K562 (cell line): ENCODE measurements at regions not wholly inside any gene's neighbourhood (a gene's known extent, or its start where the extent isn't known, plus 50 kb on each side); places are given as distances from the start of the nearest gene placed in this dataset.

Experiments used
- ATAC-seq: fragments of 200-7000 bp; cut with Tn5 transposase; 3 replicates; pipeline ENCODE4 v1.9.1; 2020; ENCODE audit warnings: moderate library complexity
- BruUV-seq: library from RNA; stranded (reverse); fragments of 400-500 nt; replicated peaks from 2 replicates; lab custom pipeline; 2021; lab: Mats Ljungman, UMichigan
- CTCF ChIA-PET: fragments of 300-600 bp; formaldehyde crosslinking; extraction: SDS; loops from one replicate; lab custom pipeline; 2021; ENCODE audit warnings: low intra/inter-chr PET ratio; lab: Yijun Ruan, JAX
- POLR2A ChIA-PET: fragments of 300-600, 350-650 bp; sonication (Branson Sonifier 250); formaldehyde crosslinking; extraction: SDS; loops from one replicate; lab custom pipeline; 2021; ENCODE audit warnings: antibody characterized with exemption, inconsistent platforms; lab: Yijun Ruan, JAX
- DNase-seq, 4 experiments: peaks; one replicate each; pipeline versions ENCODE4 v3.0.0 to v3.0.0-alpha.2; 2011 to 2018; ENCODE audit warnings: low spot score in 3 of 4, mixed read lengths in 3 of 4; ENCODE audit errors: extremely low read depth in 1 of 4
- FAIRE-seq: peaks from 2 replicates; lab custom pipeline; 2011; peaks lifted over from hg19 to GRCh38; lab: Jason Lieb, UNC
- H2AFZ ChIP-seq: 2 replicates; pipeline ENCODE4 v1.6.0; 2011; ENCODE audit warnings: low read depth, low read length, control low read depth, inconsistent platforms
- H3K27ac ChIP-seq: fragments of 200-600 bp; 3 replicates; pipeline ENCODE4 v1.8.0; 2011; ENCODE audit warnings: low read depth, mild to moderate bottlenecking, control low read depth, inconsistent platforms, low read length, moderate library complexity, mixed read lengths; ENCODE audit errors: extremely low read depth
- H3K27me3 ChIP-seq, 2 experiments: fragments of 300-600 bp in 1 of 2; 2 replicates in 1 of 2; 3 replicates in 1 of 2; pipeline versions ENCODE4 v1.6.0 to v1.8.0; 2011; ENCODE audit warnings: inconsistent platforms in 2 of 2, low read length in 2 of 2, mild to moderate bottlenecking in 1 of 2, mixed read lengths in 1 of 2, moderate library complexity in 1 of 2; ENCODE audit not compliant: control insufficient read depth in 2 of 2, insufficient read depth in 2 of 2
- H3K36me3 ChIP-seq: fragments of 300-600 bp; 3 replicates; pipeline ENCODE4 v1.8.0; 2011; ENCODE audit warnings: mild to moderate bottlenecking, low read length, inconsistent platforms; ENCODE audit not compliant: control insufficient read depth, insufficient read depth
- H3K4me1 ChIP-seq, 2 experiments: fragments of 200-600 bp in 1 of 2; replicated peaks in 1 of 2; 2 replicates in 1 of 2; 3 replicates in 1 of 2; pipeline versions ENCODE4 v1.5.1 to v1.8.0; 2011; ENCODE audit warnings: inconsistent platforms in 2 of 2, low read length in 2 of 2, mild to moderate bottlenecking in 1 of 2, mixed read lengths in 1 of 2, moderate library complexity in 1 of 2; ENCODE audit not compliant: control insufficient read depth in 2 of 2, insufficient read depth in 2 of 2
- H3K4me2 ChIP-seq: 2 replicates; pipeline ENCODE4 v1.6.1; 2011; ENCODE audit warnings: low read length, control low read depth, inconsistent platforms, mixed read lengths; ENCODE audit not compliant: insufficient read depth
- H3K4me3 ChIP-seq: fragments of 200-600 bp; sonication (generic), shearing (Covaris generic); 2 replicates; pipeline ENCODE4 v1.5.1; 2016; ENCODE audit warnings: control low read depth, inconsistent platforms
- H3K79me2 ChIP-seq: fragments of 200-600 bp; 3 replicates; pipeline ENCODE4 v1.8.0; 2011; ENCODE audit warnings: low read length, inconsistent platforms; ENCODE audit not compliant: control insufficient read depth, insufficient read depth
- H3K9ac ChIP-seq, 2 experiments: 2 replicates each; pipeline versions ENCODE4 v1.6.0 to v1.6.1; 2011; ENCODE audit warnings: low read depth in 2 of 2, low read length in 2 of 2, control low read depth in 1 of 2, inconsistent platforms in 1 of 2, mild to moderate bottlenecking in 1 of 2, mixed read lengths in 1 of 2; ENCODE audit not compliant: insufficient read depth in 1 of 2
- H3K9me1 ChIP-seq: one replicate; pipeline ENCODE4 v1.6.0; 2011; ENCODE audit warnings: inconsistent platforms, mild to moderate bottlenecking, low read length, moderate library complexity; ENCODE audit not compliant: control insufficient read depth, insufficient read depth
- H3K9me3 ChIP-seq: replicated peaks from 2 replicates; pipeline ENCODE4 v1.5.1; 2011; ENCODE audit warnings: low read depth, low read length, inconsistent platforms; ENCODE audit not compliant: control insufficient read depth, insufficient read depth
- H4K20me1 ChIP-seq: replicated peaks from 2 replicates; pipeline ENCODE4 v1.6.1; 2011; ENCODE audit warnings: low read length, inconsistent platforms, mixed read lengths; ENCODE audit not compliant: control insufficient read depth, insufficient read depth
- ADNP ChIP-seq: fragments of 200-800 bp; sonication (Bioruptor generic); IDR thresholded peaks from 2 replicates; pipeline ENCODE4 v1.6.1; 2016; ENCODE audit warnings: missing genetic modification characterization, missing compliant biosample characterization
- DPF2 ChIP-seq: fragments of 450-650 bp; IDR thresholded peaks from 2 replicates; pipeline ENCODE4 v1.6.1; 2016
- KDM5B ChIP-seq: fragments of 200-600 bp; sonication (generic); IDR thresholded peaks from 2 replicates; pipeline ENCODE4 v1.6.1; 2012; ENCODE audit warnings: low read depth, mild to moderate bottlenecking, moderate library complexity, low read length, control low read depth, inconsistent platforms; ENCODE audit not compliant: insufficient replicate concordance
- MYC ChIP-seq, 2 experiments: fragments of 250-450 bp in 1 of 2; sonication (Bioruptor Pico) in 1 of 2; IDR thresholded peaks; 2 replicates each; pipeline versions ENCODE4 v1.5.1 to v1.6.1; 2012 to 2021; ENCODE audit warnings: low read depth in 2 of 2, borderline replicate concordance in 1 of 2, improper control_type of control experiment in 1 of 2, low read length in 1 of 2, mild to moderate bottlenecking in 1 of 2, moderate library complexity in 1 of 2
- NCOA6 ChIP-seq: fragments of 450-650 bp; IDR thresholded peaks from 2 replicates; pipeline ENCODE4 v1.6.1; 2017; ENCODE audit warnings: mild to moderate bottlenecking
- NR1H2 ChIP-seq: sonication (generic); formaldehyde crosslinking; IDR thresholded peaks from 2 replicates; pipeline ENCODE4 v1.4.0; 2020; ENCODE audit warnings: mild to moderate bottlenecking, missing genetic modification reagents
- NRF1 ChIP-seq, 2 experiments: fragments of 450-650 bp; IDR thresholded peaks in 1 of 2; conservative IDR thresholded peaks in 1 of 2; 2 replicates each; pipeline ENCODE4 v1.6.1; 2014; ENCODE audit warnings: mild to moderate bottlenecking in 2 of 2
- POLR3G ChIP-seq: IDR thresholded peaks from 2 replicates; pipeline ENCODE4 v1.6.1; 2011; ENCODE audit not compliant: insufficient read length, insufficient replicate concordance; ENCODE audit errors: extremely low read depth
- SRF ChIP-seq, 2 experiments: fragments of 250-450, 450-650 bp in 1 of 2; sonication (Bioruptor Pico) in 1 of 2; sonication (generic) in 1 of 2; formaldehyde crosslinking; IDR thresholded peaks; 2 replicates each; pipeline versions ENCODE4 v1.5.0 to v1.5.1; 2020 to 2022; ENCODE audit warnings: mild to moderate bottlenecking in 1 of 2, missing genetic modification reagents in 1 of 2
- VEZF1 ChIP-seq: fragments of 200-800 bp; sonication (Bioruptor generic); IDR thresholded peaks from 2 replicates; pipeline ENCODE4 v1.6.1; 2017; ENCODE audit warnings: missing genetic modification characterization, missing compliant biosample characterization
- ZC3H11A ChIP-seq: IDR thresholded peaks from 2 replicates; pipeline ENCODE4 v1.6.1; 2012; ENCODE audit warnings: low read depth, low read length, improper control_type of control experiment
- ZC3H4 ChIP-seq: sonication (generic); formaldehyde crosslinking; IDR thresholded peaks from 2 replicates; pipeline ENCODE4 v1.9.0; 2021; ENCODE audit warnings: missing genetic modification reagents, borderline replicate concordance
- ZNF253 ChIP-seq: fragments of 250-450 bp; sonication (Bioruptor Pico); conservative IDR thresholded peaks from 2 replicates; pipeline ENCODE4 v1.6.1; 2021; ENCODE audit warnings: mild to moderate bottlenecking
- ZNF609 ChIP-seq: sonication (generic); formaldehyde crosslinking; IDR thresholded peaks from 2 replicates; pipeline ENCODE4 v1.8.1; 2023; ENCODE audit warnings: missing genetic modification reagents, mild to moderate bottlenecking, borderline replicate concordance
- WGBS: fragments of 100-300 bp; shearing (Covaris generic); methylation state at CpG from one replicate; pipeline ENCODE4 v1.1.6; 2016; ENCODE audit warnings: low coverage, mixed read lengths; ENCODE audit not compliant: insufficient coverage; ENCODE audit errors: missing lambda C conversion rate; 5-methylcytosine and 5-hydroxymethylcytosine counted together
- in situ Hi-C: fragments of 300-500 bp; cut with MboI; formaldehyde crosslinking; loops from 4 replicates; pipeline ENCODE4 v1.15.0; 2018; ENCODE audit warnings: inconsistent platforms, mixed read lengths
- intact Hi-C: fragments of 100-400 bp; cut with micrococcal nuclease; formaldehyde crosslinking; loops from 2 replicates; pipeline ENCODE4 v1.14.2; 2022

GRCh38 chr6:9403736-9404135 is 968.4 kb upstream of the SLC35B3 start:
- H3K4me2 ChIP-seq: no peak overlapping the region
- no peaks in the 10 kb centered on the region for H3K36me3 ChIP-seq
- BruUV-seq: no TSS peak
- no peak overlapping the region for H3K9ac ChIP-seq
- no peaks in the 10 kb centered on the region for H3K4me1 ChIP-seq
- H4K20me1 ChIP-seq: no peaks in the 10 kb centered on the region
- H3K9me1 ChIP-seq: no peaks in the 10 kb centered on the region
- in situ Hi-C loops (no loop called here), intact Hi-C loops (no loop called here)
- no peak for DNase-seq
- H3K27me3 ChIP-seq: no peaks in the 10 kb centered on the region
- H3K9me3 ChIP-seq: no peaks in the 10 kb centered on the region; the same call in 1 of the 2 replicates
- POLR2A ChIA-PET: no interaction called here
- FAIRE-seq: no peak
- ATAC-seq: no peak
- no peak overlapping the region for H3K4me3 ChIP-seq
- H3K79me2 ChIP-seq: no peaks in the 10 kb centered on the region
- no peak overlapping the region for H3K27ac ChIP-seq
- H2AFZ ChIP-seq: no peak overlapping the region
- CTCF ChIA-PET: no interaction called here
- WGBS: 0% methylated on average over 2 of the region's 2 CpGs
- TF ChIP-seq VEZF1 (no peak), SRF (CRISPR knock-in tag; IDR thresholded peaks at IDR 0.05) (no peak), ZNF609 (CRISPR knock-in tag) (no peak), ZNF253 (CRISPR knock-in tag) (no peak), NRF1 (conservative IDR thresholded peaks at IDR 0.05 in 1 of 2, IDR thresholded peaks at IDR 0.05 in 1 of 2) (no peak), ZC3H11A (no peak), ZC3H4 (CRISPR knock-in tag) (no peak), ADNP (tag) (no peak), MYC (IDR thresholded peaks at IDR 0.05; ENCODE audit: low read depth, low read length) (no peak), MYC (CRISPR knock-in tag; IDR thresholded peaks at IDR 0.05; ENCODE audit: borderline replicate concordance, low read depth) (no peak), KDM5B (no peak), DPF2 (no peak), POLR3G (no peak), NCOA6 (no peak), NR1H2 (no peak)
